ENCODE measurements at regions not wholly inside any gene's neighbourhood (a gene's known extent, or its start where the extent isn't known, plus 50 kb on each side); places are given as distances from the start of the nearest gene placed in this dataset.

DNA sequence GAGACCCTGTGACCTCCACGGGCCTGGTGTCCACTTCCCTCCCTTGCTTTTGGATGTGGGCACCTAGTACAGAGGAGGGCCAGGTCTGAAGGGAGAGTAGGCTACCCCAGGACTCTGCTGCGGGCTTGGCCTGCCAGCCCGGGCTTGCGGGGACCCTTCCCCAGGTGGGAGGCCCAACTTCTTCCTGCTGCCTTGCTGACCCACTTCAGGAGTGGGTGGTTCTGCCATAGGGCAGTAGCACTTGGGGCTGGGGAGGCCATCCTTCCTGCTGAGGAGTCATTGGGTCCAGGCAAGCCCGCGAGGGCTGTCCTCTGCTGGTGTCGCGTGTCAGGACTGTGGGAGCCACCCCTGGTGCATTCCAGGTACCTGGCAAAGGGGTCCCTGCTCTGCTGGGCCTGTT, 1250.0 kb downstream of the BRD1 start:
- H3K23ac ChIP-seq (ENCODE audit: low read depth, low read length) = no peak overlapping the region

More for the DNA sequence above, 1250.0 kb downstream of the BRD1 start:
- H4K20me1 ChIP-seq (ENCODE audit: insufficient read depth, low read length) = no peaks in the 10 kb centered on the region
- H2BK20ac ChIP-seq (ENCODE audit: low read depth, low read length) = no peak overlapping the region
- H2AK5ac ChIP-seq (ENCODE audit: low read depth, low read length) = no peak overlapping the region
- no peak overlapping the region for H3K14ac ChIP-seq (replicated peaks; ENCODE audit: low read depth, low read length)
- no peak overlapping the region for H2BK5ac ChIP-seq (ENCODE audit: low read depth, low read length, poor library complexity, severe bottlenecking)
- H2BK15ac ChIP-seq (ENCODE audit: low read depth, low read length) = no peak overlapping the region
- H3K4ac ChIP-seq (ENCODE audit: low read depth, low read length) = no peak overlapping the region
- H3K4me1 ChIP-seq (ENCODE audit: control insufficient read depth, insufficient read depth, low read length) = no peaks in the 10 kb centered on the region
- in situ Hi-C loops (cut with MboI; ENCODE audit: low sequenced_read_pairs) = no loop called here
- no peak for ATAC-seq (ENCODE audit: low read depth)
- no peak overlapping the region for H3K27ac ChIP-seq (ENCODE audit: insufficient read depth, low read length)
- no peak overlapping the region for H4K8ac ChIP-seq (ENCODE audit: low read depth in 2 of 2, low read length in 2 of 2)
- ChIA-PET POLR2A (ENCODE audit: unreplicated experiment) (no interaction called here), CTCF (no interaction called here)
- TF ChIP-seq NFE2L2 (IDR thresholded peaks at IDR 0.05; ENCODE audit: low read depth, low read length) (no peak), ELK1 (IDR thresholded peaks at IDR 0.05; ENCODE audit: borderline replicate concordance, low read depth, low read length) (no peak), POLR2A (IDR thresholded peaks at IDR 0.05; ENCODE audit: low read depth, low read length) (no peak), MAZ (IDR thresholded peaks at IDR 0.05; ENCODE audit: borderline replicate concordance, low read depth, low read length) (no peak), CEBPB (IDR thresholded peaks at IDR 0.05; ENCODE audit: low read depth, low read length) (no peak), CHD1 (IDR thresholded peaks at IDR 0.05; ENCODE audit: low read depth, low read length) (no peak)
- BruUV-seq (replicated peaks) = no TSS peak
- intact Hi-C loops (cut with micrococcal nuclease) = no loop called here
- H3K18ac ChIP-seq (ENCODE audit: low read depth, low read length) = no peak overlapping the region
- no peak overlapping the region for H3K4me3 ChIP-seq (ENCODE audit: insufficient read depth, low read depth, low read length)
- no peak for DNase-seq
- H3K9ac ChIP-seq (ENCODE audit: low read depth, low read length) = no peak overlapping the region
- whole genome bisulfite sequencing, 2 experiments (ENCODE audit: extremely low coverage in 2 of 2, insufficient read length in 1 of 2) = no CpG with 5 or more reads among the region's 8 CpGs
- H3K27me3 ChIP-seq (ENCODE audit: control insufficient read depth, insufficient read depth, low read length) = no peaks in the 10 kb centered on the region; the same call in 1 of the 2 replicates
- H4K91ac ChIP-seq (ENCODE audit: insufficient read depth, low read depth, low read length) = no peak overlapping the region
- dilution Hi-C loops (cut with HindIII; ENCODE audit: low sequenced_read_pairs, unreplicated experiment) = no loop called here
- H3K36me3 ChIP-seq (ENCODE audit: control insufficient read depth, insufficient read depth, low read length) = no peaks in the 10 kb centered on the region
- H2AK9ac ChIP-seq (replicated peaks; ENCODE audit: low read depth, low read length, poor library complexity) = no peak overlapping the region
- no peak overlapping the region for H3K4me2 ChIP-seq (ENCODE audit: low read depth, low read length)
- H3K56ac ChIP-seq (ENCODE audit: extremely low read depth, insufficient read depth, low read length) = no peak overlapping the region
- H3K9me3 ChIP-seq (ENCODE audit: control insufficient read depth, insufficient read depth, low read length) = peaks cover 8% of the 10 kb centered on the region
- H4K5ac ChIP-seq (ENCODE audit: low read depth, low read length) = no peak overlapping the region
- no peak overlapping the region for H2BK120ac ChIP-seq (ENCODE audit: low read depth, low read length)
- H3K79me1 ChIP-seq (ENCODE audit: low read depth in 1 of 2, low read length in 2 of 2) = no peaks in the 10 kb centered on the region
- no peak overlapping the region for H2AFZ ChIP-seq (replicated peaks; ENCODE audit: low read length, poor library complexity)
- H3K9me1 ChIP-seq (ENCODE audit: insufficient read depth, low read length) = no peaks in the 10 kb centered on the region

Measured in IMR-90 (cell line).